Fibroblast of lung (primary cell): ENCODE measurements at regions not wholly inside any gene's neighbourhood (a gene's known extent, or its start where the extent isn't known, plus 50 kb on each side); places are given as distances from the start of the nearest gene placed in this dataset.

Experiments used
- DNase-seq, 2 donors: peaks; one replicate each; pipeline versions ENCODE4 v3.0.0 to v3.0.0-alpha.2; 2010; ENCODE audit warnings: low read depth in 2 of 2
- H2AFZ ChIP-seq: 2 replicates; pipeline ENCODE4 v1.5.1; 2012; ENCODE audit warnings: low read length, control low read depth, inconsistent platforms
- H3K27ac ChIP-seq: 2 replicates; pipeline ENCODE4 v1.5.1; 2011; ENCODE audit warnings: low read length, control low read depth; ENCODE audit not compliant: insufficient read depth
- H3K27me3 ChIP-seq: 2 replicates; pipeline ENCODE4 v1.5.1; 2011; ENCODE audit warnings: mild to moderate bottlenecking, low read length; ENCODE audit not compliant: control insufficient read depth, insufficient read depth
- H3K36me3 ChIP-seq: 2 replicates; pipeline ENCODE4 v1.5.1; 2011; ENCODE audit warnings: low read length; ENCODE audit not compliant: control insufficient read depth, insufficient read depth
- H3K4me1 ChIP-seq: 2 replicates; pipeline ENCODE4 v1.5.1; 2011; ENCODE audit warnings: low read length; ENCODE audit not compliant: control insufficient read depth, insufficient read depth; ENCODE audit errors: extremely low read depth
- H3K4me2 ChIP-seq: 2 replicates; pipeline ENCODE4 v1.5.1; 2011; ENCODE audit warnings: low read length, control low read depth; ENCODE audit not compliant: insufficient read depth; ENCODE audit errors: extremely low read depth
- H3K4me3 ChIP-seq, 4 experiments: fragments of 200-600 bp in 1 of 4; sonication (generic) in 1 of 4; replicated peaks in 1 of 4; 2 replicates each; pipeline ENCODE4 v1.5.1; 2011 to 2016; ENCODE audit warnings: low read length in 4 of 4, low read depth in 3 of 4, mild to moderate bottlenecking in 3 of 4, control low read depth in 2 of 4, inconsistent platforms in 1 of 4, mixed read lengths in 1 of 4; ENCODE audit not compliant: insufficient read depth in 1 of 4; ENCODE audit errors: control extremely low read depth in 1 of 4
- H3K79me2 ChIP-seq: 2 replicates; pipeline ENCODE4 v1.5.1; 2012; ENCODE audit warnings: mild to moderate bottlenecking, low read length, inconsistent platforms; ENCODE audit not compliant: control insufficient read depth, insufficient read depth
- H3K9ac ChIP-seq: 2 replicates; pipeline ENCODE4 v1.5.1; 2011; ENCODE audit warnings: mild to moderate bottlenecking, low read length, control low read depth; ENCODE audit not compliant: insufficient read depth
- H3K9me3 ChIP-seq: 2 replicates; pipeline ENCODE4 v1.5.1; 2012; ENCODE audit warnings: low read depth, low read length; ENCODE audit not compliant: control insufficient read depth, insufficient read depth
- H4K20me1 ChIP-seq: 2 replicates; pipeline ENCODE4 v1.5.1; 2011; ENCODE audit warnings: low read length; ENCODE audit not compliant: control insufficient read depth, insufficient read depth; ENCODE audit errors: extremely low read depth
- EZH2 ChIP-seq: IDR thresholded peaks from 2 replicates; pipeline ENCODE4 v1.5.1; 2012; ENCODE audit warnings: low read length, control low read depth, mild to moderate bottlenecking; ENCODE audit errors: missing control alignments
- TF ChIP-seq, protein P1 (sequence below), 2 donors: IDR thresholded peaks in 1 of 2; conservative IDR thresholded peaks in 1 of 2; 1 replicate in 1 of 2; 2 replicates in 1 of 2; pipeline ENCODE4 v1.5.1; 2011 to 2012; ENCODE audit warnings: low read length in 2 of 2, control low read depth in 1 of 2, inconsistent platforms in 1 of 2, low read depth in 1 of 2, mild to moderate bottlenecking in 1 of 2

DNA sequence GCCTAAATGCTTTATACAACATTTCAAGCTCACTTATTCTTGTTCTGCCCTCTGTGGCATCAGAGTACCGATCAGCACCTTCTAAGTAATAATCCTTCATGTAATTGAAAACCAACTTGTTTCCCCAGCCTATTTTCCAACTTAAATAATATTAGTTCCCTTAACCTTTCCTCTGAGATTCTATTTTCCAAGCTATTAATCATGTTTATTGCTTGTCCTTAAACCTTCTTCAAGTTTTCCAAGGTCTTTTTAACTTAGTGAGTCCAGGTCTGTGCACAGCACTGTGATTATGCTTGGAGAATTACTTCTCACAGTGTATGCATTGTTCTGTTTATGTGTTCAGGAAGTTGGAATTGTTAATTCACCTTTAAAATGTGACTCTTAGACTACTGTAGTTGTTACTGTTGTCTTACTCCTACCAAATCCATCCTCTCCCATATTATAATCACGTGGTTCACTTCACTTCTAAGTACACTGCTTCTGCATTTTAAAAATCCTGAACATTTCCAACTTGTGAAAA is 1039.3 kb upstream of the FOXG1 start:
- H3K9ac ChIP-seq = no peak overlapping the region
- H3K27me3 ChIP-seq = no peaks in the 10 kb centered on the region
- TF ChIP-seq EZH2 = no peak
- TF ChIP-seq, protein P1, sequence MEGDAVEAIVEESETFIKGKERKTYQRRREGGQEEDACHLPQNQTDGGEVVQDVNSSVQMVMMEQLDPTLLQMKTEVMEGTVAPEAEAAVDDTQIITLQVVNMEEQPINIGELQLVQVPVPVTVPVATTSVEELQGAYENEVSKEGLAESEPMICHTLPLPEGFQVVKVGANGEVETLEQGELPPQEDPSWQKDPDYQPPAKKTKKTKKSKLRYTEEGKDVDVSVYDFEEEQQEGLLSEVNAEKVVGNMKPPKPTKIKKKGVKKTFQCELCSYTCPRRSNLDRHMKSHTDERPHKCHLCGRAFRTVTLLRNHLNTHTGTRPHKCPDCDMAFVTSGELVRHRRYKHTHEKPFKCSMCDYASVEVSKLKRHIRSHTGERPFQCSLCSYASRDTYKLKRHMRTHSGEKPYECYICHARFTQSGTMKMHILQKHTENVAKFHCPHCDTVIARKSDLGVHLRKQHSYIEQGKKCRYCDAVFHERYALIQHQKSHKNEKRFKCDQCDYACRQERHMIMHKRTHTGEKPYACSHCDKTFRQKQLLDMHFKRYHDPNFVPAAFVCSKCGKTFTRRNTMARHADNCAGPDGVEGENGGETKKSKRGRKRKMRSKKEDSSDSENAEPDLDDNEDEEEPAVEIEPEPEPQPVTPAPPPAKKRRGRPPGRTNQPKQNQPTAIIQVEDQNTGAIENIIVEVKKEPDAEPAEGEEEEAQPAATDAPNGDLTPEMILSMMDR (conservative IDR thresholded peaks at IDR 0.05 in 1 of 2, IDR thresholded peaks at IDR 0.05 in 1 of 2; ENCODE audit: low read depth in 1 of 2, low read length in 2 of 2) = no peak
- no peak overlapping the region for H3K4me2 ChIP-seq
- H3K79me2 ChIP-seq = no peaks in the 10 kb centered on the region
- H3K9me3 ChIP-seq = no peaks in the 10 kb centered on the region
- H3K4me1 ChIP-seq = no peaks in the 10 kb centered on the region
- no peak for DNase-seq
- no peak overlapping the region for H3K27ac ChIP-seq
- H3K4me3 ChIP-seq = no peak overlapping the region
- H2AFZ ChIP-seq = no peak overlapping the region
- H4K20me1 ChIP-seq = no peaks in the 10 kb centered on the region
- no peaks in the 10 kb centered on the region for H3K36me3 ChIP-seq

DNA sequence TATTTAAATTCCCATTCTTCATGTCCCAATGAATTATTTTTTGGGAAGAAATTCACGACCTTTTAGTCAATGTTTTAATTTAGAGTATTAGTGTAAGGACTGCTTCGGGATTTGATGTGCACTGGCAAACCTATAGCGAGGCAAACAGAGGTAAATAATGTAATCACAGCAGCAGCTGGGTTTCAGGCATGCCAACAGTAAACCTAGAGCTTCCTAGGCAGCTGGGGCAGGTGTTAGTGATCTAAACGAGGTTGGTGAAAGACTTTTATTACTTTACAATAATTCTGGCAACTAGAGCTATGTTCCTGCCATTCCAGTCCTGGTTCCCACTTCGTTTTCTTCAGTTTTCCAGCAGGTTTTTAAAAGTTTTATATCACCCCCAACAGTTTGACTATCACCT is 1036.4 kb upstream of the FOXG1 start:
- Histone ChIP-seq H2AFZ (no peak overlapping the region), H3K4me3 (no peak overlapping the region), H3K4me1 (no peaks in the 10 kb centered on the region), H3K9me3 (no peaks in the 10 kb centered on the region), H3K9ac (no peak overlapping the region), H4K20me1 (no peaks in the 10 kb centered on the region), H3K27ac (no peak overlapping the region), H3K36me3 (no peaks in the 10 kb centered on the region), H3K4me2 (no peak overlapping the region), H3K27me3 (no peaks in the 10 kb centered on the region), H3K79me2 (no peaks in the 10 kb centered on the region)
- TF ChIP-seq, protein P1 (conservative IDR thresholded peaks at IDR 0.05 in 1 of 2, IDR thresholded peaks at IDR 0.05 in 1 of 2; ENCODE audit: low read depth in 1 of 2, low read length in 2 of 2) = no peak
- TF ChIP-seq EZH2 = no peak
- no peak for DNase-seq

DNA sequence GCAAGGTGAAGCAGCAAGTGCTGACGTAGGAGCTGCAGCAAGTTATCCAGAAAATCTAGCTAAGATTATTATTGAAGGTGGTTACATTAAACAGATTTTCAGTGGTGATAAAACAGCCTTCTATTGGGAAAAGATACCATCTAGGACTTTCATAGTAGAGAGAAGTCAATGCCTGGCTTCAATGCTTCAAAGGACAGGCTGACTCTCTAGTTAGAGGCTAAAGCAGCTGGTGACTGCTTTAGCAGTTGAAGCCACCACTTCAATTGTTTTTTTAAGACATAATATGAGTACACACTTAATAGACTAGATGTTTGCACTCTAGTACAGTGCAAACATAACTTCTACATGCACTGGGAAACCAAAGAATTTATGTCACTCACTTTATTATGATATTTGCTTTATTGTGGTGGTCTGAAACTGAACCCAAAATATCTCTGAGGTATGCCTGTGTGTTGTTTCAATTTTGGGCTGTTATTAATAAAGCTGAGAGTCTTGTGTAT is 1026.9 kb upstream of the FOXG1 start:
- H3K4me1 ChIP-seq = no peaks in the 10 kb centered on the region
- H3K4me2 ChIP-seq = no peak overlapping the region
- no peaks in the 10 kb centered on the region for H3K79me2 ChIP-seq
- TF ChIP-seq EZH2 = no peak
- TF ChIP-seq, protein P1 (conservative IDR thresholded peaks at IDR 0.05 in 1 of 2, IDR thresholded peaks at IDR 0.05 in 1 of 2; ENCODE audit: low read depth in 1 of 2, low read length in 2 of 2) = no peak
- H3K36me3 ChIP-seq = no peaks in the 10 kb centered on the region
- no peak overlapping the region for H3K27ac ChIP-seq
- no peaks in the 10 kb centered on the region for H3K27me3 ChIP-seq
- no peak for DNase-seq
- no peak overlapping the region for H3K9ac ChIP-seq
- H3K4me3 ChIP-seq = no peak overlapping the region
- no peak overlapping the region for H2AFZ ChIP-seq
- no peaks in the 10 kb centered on the region for H3K9me3 ChIP-seq
- H4K20me1 ChIP-seq = no peaks in the 10 kb centered on the region
